Keratinocyte (primary cell): ENCODE measurements at regions not wholly inside any gene's neighbourhood (a gene's known extent, or its start where the extent isn't known, plus 50 kb on each side); places are given as distances from the start of the nearest gene placed in this dataset.

ENCODE experiments used
- CTCF ChIP-seq, 3 experiments: IDR thresholded peaks in 1 of 3; conservative IDR thresholded peaks in 1 of 3; optimal IDR thresholded peaks in 1 of 3; 2 replicates in 2 of 3; 3 replicates in 1 of 3; pipeline versions ENCODE3 to v1.5.1; 2011; ENCODE audit warnings: low read length in 3 of 3, mild to moderate bottlenecking in 3 of 3, moderate library complexity in 2 of 3, control low read depth in 1 of 3, inconsistent platforms in 1 of 3; ENCODE audit not compliant: insufficient read depth in 2 of 3; ENCODE audit errors: extremely low read depth in 1 of 3
- EZH2 ChIP-seq: IDR thresholded peaks from one replicate; pipeline ENCODE4 v1.6.1; 2012; ENCODE audit warnings: inconsistent platforms, mild to moderate bottlenecking, low read length, moderate library complexity

DNA sequence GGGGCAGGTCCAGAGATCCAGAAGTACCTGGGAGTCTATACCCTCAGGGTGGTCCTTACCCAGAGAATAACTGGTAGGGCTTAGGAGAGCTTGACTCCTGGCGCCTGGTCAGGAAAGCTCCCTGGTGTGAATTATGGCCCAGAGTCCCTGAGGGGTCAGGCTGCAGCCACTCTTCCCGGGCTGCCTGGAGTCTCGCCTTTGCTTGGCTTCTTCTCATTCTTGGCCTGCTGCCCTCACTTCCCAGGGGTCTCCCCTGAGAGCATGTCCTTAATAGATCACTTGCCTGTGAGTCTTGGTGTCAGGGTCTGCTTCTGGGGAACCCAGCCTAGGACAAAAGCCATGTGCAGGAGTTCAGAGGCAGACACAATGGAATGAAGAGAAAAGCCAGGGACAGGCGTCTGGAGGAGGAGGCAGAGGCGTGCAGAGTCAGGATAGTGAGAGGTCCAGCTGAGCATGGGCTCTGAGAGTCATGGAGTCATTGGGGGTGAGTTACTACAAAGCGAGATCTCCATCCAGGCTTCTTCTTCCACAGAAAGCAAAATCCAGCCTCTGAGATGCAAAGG is 212.3 kb downstream of the TFAP2C start:
- TF ChIP-seq CTCF (optimal IDR thresholded peaks at IDR 0.05 in 1 of 3, IDR thresholded peaks at IDR 0.05 in 1 of 3, conservative IDR thresholded peaks at IDR 0.05 in 1 of 3; ENCODE audit: extremely low read depth in 1 of 3, insufficient read depth in 2 of 3, low read length in 3 of 3) = no peak
- no peak for TF ChIP-seq EZH2
